Osteoblast (primary cell): ENCODE measurements at regions not wholly inside any gene's neighbourhood (a gene's known extent, or its start where the extent isn't known, plus 50 kb on each side); places are given as distances from the start of the nearest gene placed in this dataset.

Experiments
- DNase-seq: peaks from one replicate; pipeline ENCODE4 v3.0.0; 2011; ENCODE audit warnings: low spot score, mixed read lengths; ENCODE audit not compliant: insufficient read length; ENCODE audit errors: missing footprints
- H2AFZ ChIP-seq: 2 replicates; pipeline ENCODE4 v1.6.0; 2011; ENCODE audit warnings: mild to moderate bottlenecking, low read length
- H3K27ac ChIP-seq: 2 replicates; pipeline ENCODE4 v1.5.1; 2011; ENCODE audit warnings: mild to moderate bottlenecking, low read depth, low read length, moderate library complexity
- H3K27me3 ChIP-seq: 2 replicates; pipeline ENCODE4 v1.6.0; 2012; ENCODE audit warnings: mild to moderate bottlenecking, control low read depth, inconsistent platforms, low read length, moderate library complexity; ENCODE audit not compliant: insufficient read depth
- H3K36me3 ChIP-seq: 2 replicates; pipeline ENCODE4 v1.5.1; 2011; ENCODE audit warnings: mild to moderate bottlenecking, low read length, control low read depth, moderate library complexity; ENCODE audit not compliant: insufficient read depth
- H3K4me1 ChIP-seq: 2 replicates; pipeline ENCODE4 v1.5.1; 2011; ENCODE audit warnings: mild to moderate bottlenecking, low read length, control low read depth, moderate library complexity; ENCODE audit not compliant: insufficient read depth
- H3K4me2 ChIP-seq: 2 replicates; pipeline ENCODE4 v1.6.0; 2011; ENCODE audit warnings: mild to moderate bottlenecking, low read length; ENCODE audit not compliant: insufficient read depth
- H3K4me3 ChIP-seq: fragments of 200-600 bp; sonication (generic); 3 replicates; pipeline ENCODE4 v1.5.1; 2012; ENCODE audit warnings: mild to moderate bottlenecking, low read length, inconsistent platforms; ENCODE audit not compliant: insufficient read depth
- H3K79me2 ChIP-seq: 2 replicates; pipeline ENCODE4 v1.6.0; 2012; ENCODE audit warnings: mild to moderate bottlenecking, low read length, control low read depth, inconsistent platforms; ENCODE audit not compliant: insufficient read depth
- H3K9me3 ChIP-seq: 2 replicates; pipeline ENCODE4 v1.5.1; 2011; ENCODE audit warnings: low read depth, low read length, control low read depth
- H4K20me1 ChIP-seq: 2 replicates; pipeline ENCODE4 v1.6.0; 2012; ENCODE audit warnings: mild to moderate bottlenecking, low read length, control low read depth; ENCODE audit not compliant: insufficient read depth
- TF ChIP-seq, protein P1 (sequence below): IDR thresholded peaks from 2 replicates; pipeline ENCODE4 v1.5.1; 2011; ENCODE audit warnings: mild to moderate bottlenecking, low read depth, low read length, moderate library complexity; ENCODE audit errors: extremely low read depth

DNA sequence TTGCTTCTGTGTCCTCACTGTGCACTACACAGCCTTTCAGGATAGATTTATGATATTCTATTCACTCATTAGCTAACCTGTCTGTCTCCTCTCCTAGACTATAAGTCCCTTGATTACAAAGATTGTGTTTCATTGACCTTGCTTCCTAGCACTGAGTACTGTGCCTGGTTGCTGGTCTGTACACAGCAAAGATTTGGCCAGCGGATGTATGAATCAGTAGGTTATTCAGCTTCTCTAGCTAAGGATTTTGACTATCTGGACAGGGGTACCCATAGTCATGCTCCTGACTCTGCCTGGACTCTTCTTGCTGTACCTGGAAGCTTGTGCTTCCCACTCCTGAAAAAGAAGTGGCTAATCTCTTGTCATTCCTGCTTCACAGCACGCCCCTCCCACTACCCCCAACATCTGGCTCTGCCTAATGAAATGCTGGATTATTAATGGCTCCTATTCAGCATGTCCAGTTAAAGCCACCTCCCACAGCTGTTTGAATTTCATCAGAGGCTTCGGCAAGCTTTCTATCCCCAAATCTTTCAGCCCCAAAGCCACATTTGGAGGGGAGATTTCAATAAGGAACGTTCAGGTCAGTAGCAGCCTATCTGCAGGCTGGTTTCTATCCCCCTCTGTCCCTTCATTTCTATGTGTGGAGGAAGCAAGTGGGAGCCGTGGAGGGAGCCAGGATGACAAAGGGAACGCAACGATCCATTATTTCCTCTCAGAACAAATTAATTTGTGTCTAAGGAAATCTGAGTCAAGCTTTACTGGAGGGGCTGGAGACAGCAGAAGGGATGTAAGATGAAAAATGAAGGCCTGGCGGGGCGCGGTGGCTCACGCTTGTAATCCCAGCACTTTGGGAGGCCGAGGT, 64.8 kb upstream of the PPM1J start:
- no peaks in the 10 kb centered on the region for H4K20me1 ChIP-seq
- H3K36me3 ChIP-seq = no peaks in the 10 kb centered on the region
- H3K4me3 ChIP-seq = no peak overlapping the region
- no peak for DNase-seq
- no peak overlapping the region for H3K27ac ChIP-seq
- no peak overlapping the region for H2AFZ ChIP-seq
- H3K4me2 ChIP-seq = no peak overlapping the region
- H3K9me3 ChIP-seq = no peaks in the 10 kb centered on the region
- TF ChIP-seq, protein P1, sequence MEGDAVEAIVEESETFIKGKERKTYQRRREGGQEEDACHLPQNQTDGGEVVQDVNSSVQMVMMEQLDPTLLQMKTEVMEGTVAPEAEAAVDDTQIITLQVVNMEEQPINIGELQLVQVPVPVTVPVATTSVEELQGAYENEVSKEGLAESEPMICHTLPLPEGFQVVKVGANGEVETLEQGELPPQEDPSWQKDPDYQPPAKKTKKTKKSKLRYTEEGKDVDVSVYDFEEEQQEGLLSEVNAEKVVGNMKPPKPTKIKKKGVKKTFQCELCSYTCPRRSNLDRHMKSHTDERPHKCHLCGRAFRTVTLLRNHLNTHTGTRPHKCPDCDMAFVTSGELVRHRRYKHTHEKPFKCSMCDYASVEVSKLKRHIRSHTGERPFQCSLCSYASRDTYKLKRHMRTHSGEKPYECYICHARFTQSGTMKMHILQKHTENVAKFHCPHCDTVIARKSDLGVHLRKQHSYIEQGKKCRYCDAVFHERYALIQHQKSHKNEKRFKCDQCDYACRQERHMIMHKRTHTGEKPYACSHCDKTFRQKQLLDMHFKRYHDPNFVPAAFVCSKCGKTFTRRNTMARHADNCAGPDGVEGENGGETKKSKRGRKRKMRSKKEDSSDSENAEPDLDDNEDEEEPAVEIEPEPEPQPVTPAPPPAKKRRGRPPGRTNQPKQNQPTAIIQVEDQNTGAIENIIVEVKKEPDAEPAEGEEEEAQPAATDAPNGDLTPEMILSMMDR = no peak
- H3K79me2 ChIP-seq = no peaks in the 10 kb centered on the region
- no peaks in the 10 kb centered on the region for H3K4me1 ChIP-seq
- H3K27me3 ChIP-seq = peaks cover 7% of the 10 kb centered on the region

DNA sequence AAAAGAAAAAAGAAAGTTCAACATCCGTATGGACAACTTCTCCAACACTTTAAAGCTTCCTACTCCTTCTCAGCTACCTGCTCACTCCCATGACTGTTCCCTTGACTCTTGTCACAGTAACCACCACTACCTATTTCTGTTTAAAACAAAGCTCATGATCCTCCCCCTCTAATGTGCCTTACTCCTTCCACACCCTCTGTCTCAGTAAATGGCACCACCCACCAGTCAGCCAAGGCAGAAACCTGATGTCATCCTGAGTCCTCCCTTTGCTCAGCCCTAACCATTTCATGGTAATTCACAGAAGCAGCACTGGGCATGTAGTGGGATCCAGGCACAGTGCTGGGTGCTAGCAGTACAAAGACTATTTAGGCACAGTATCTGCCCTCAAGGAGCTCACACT, 63.0 kb upstream of the PPM1J start:
- Histone ChIP-seq H3K79me2 (no peaks in the 10 kb centered on the region), H2AFZ (no peak overlapping the region), H3K9me3 (no peaks in the 10 kb centered on the region), H3K27ac (no peak overlapping the region), H3K4me3 (no peak overlapping the region), H3K4me1 (no peaks in the 10 kb centered on the region), H3K27me3 (peaks cover 3% of the 10 kb centered on the region), H3K4me2 (no peak overlapping the region), H4K20me1 (no peaks in the 10 kb centered on the region), H3K36me3 (no peaks in the 10 kb centered on the region)
- TF ChIP-seq, protein P1 = no peak
- no peak for DNase-seq

DNA sequence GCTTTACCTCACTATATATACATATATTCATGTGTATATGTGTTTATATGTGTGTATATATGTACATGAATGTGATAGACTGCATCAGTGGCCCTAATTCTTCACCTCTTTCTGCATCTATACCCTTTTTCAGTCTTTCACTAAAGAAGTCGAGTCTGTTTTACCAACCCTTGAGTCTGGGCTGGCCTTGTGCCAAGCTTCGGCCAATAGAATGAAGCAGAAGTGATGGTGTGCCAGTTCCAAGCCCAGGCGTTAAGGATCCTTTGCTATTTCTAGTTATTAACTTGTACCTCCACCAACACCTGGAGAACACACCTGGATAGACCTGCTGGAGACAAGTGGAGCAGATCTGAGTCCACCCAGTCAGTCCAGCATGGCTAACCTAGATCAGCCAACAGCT, 61.6 kb upstream of the PPM1J start:
- no peak overlapping the region for H3K27ac ChIP-seq
- no peak overlapping the region for H2AFZ ChIP-seq
- no peaks in the 10 kb centered on the region for H3K79me2 ChIP-seq
- no peaks in the 10 kb centered on the region for H3K4me1 ChIP-seq
- TF ChIP-seq, protein P1 = no peak
- H3K36me3 ChIP-seq = no peaks in the 10 kb centered on the region
- H3K9me3 ChIP-seq = no peaks in the 10 kb centered on the region
- no peak overlapping the region for H3K4me3 ChIP-seq
- H3K27me3 ChIP-seq = peaks cover 3% of the 10 kb centered on the region
- DNase-seq = no peak
- no peak overlapping the region for H3K4me2 ChIP-seq
- H4K20me1 ChIP-seq = no peaks in the 10 kb centered on the region

GRCh38 chr1:112772781-112773180, 57.6 kb upstream of the PPM1J start:
- TF ChIP-seq, protein P1 = no peak
- Histone ChIP-seq H3K9me3 (no peaks in the 10 kb centered on the region), H4K20me1 (no peaks in the 10 kb centered on the region), H3K4me3 (no peak overlapping the region), H3K4me1 (no peaks in the 10 kb centered on the region), H3K79me2 (no peaks in the 10 kb centered on the region), H3K27me3 (peaks cover 9% of the 10 kb centered on the region), H3K27ac (no peak overlapping the region), H3K36me3 (no peaks in the 10 kb centered on the region), H3K4me2 (no peak overlapping the region), H2AFZ (no peak overlapping the region)
- no peak for DNase-seq
